ENCODE measurements at regions not wholly inside any gene's neighbourhood (a gene's known extent, or its start where the extent isn't known, plus 50 kb on each side); places are given as distances from the start of the nearest gene placed in this dataset.

DNA sequence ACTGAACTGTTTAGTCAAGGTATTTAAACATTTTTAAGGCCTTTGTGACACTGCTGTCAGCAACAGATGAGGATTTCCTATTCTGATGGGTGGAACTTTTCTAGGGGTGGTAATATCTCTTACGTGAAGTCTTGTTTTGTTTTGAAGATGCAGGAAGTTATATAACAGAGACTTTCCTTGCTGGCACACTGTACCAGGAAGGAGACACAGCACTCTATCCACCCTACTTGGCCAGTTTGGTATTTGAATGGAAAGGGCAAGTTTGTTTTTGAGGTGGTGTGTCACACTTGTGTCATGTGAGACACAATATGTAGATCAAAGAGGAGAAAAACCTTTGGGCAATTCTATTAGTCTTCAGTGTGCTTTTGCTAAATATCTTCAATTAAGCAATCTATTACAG is 51.6 kb upstream of the SRP54 start:
- peak; percentile 4 for DNase-seq

- DNase-seq: peak; percentile 35
Observed at GRCh38 chr14:34930591-34931091, 52.2 kb upstream of the SRP54 start.

DNA sequence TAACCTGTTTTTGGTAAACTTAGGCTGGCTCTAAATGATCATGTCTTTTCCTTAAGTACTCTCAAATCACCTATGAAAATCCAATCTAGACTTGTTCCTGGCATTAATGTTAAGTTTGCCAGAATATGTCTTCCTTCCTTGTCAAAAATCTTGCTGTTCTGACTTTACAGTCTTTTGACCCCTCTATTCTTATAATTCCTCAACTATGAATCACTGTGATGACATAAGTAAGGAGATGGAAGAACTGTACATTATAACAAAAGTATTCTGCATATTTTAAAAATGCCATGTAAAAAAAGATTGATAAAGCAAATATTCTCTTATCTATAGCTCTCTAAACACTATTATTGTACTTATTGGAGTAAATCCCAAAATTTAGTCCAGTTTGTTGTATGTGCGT is 51.4 kb upstream of the BAZ1A start:
- no peak for DNase-seq

Measured in MV-4-11 (cell line).